ENCODE measurements at regions not wholly inside any gene's neighbourhood (a gene's known extent, or its start where the extent isn't known, plus 50 kb on each side); places are given as distances from the start of the nearest gene placed in this dataset.
"Not testable (repeated sequence)": the region's sequence is repeated elsewhere in the genome, so short reads cannot be mapped to it uniquely, and the experiment has no call there.

GRCh38 chr2:95654897-95655296, 63.1 kb downstream of the TRIM43 start:
- DNase-seq (ENCODE audit: low read depth, low spot score); in situ Hi-C loops (cut with HindIII; ENCODE audit: low pct_unique_long_range_greater_than_20kb, low sequenced_read_pairs): not testable (repeated sequence)

- in situ Hi-C loops (cut with HindIII; ENCODE audit: low pct_unique_long_range_greater_than_20kb, low sequenced_read_pairs); DNase-seq (ENCODE audit: low read depth, low spot score): not testable (repeated sequence)
Observed at GRCh38 chr2:95656553-95656952, 64.8 kb downstream of the TRIM43 start.

- in situ Hi-C loops (cut with HindIII; ENCODE audit: low pct_unique_long_range_greater_than_20kb, low sequenced_read_pairs); DNase-seq (ENCODE audit: low read depth, low spot score): not testable (repeated sequence)
Observed at GRCh38 chr2:95657937-95658336, 66.1 kb downstream of the TRIM43 start.

- in situ Hi-C loops (cut with HindIII; ENCODE audit: low pct_unique_long_range_greater_than_20kb, low sequenced_read_pairs); DNase-seq (ENCODE audit: low read depth, low spot score): not testable (repeated sequence)
Observed at GRCh38 chr2:95660766-95661562, 69.2 kb downstream of the TRIM43 start.

GRCh38 chr2:95663471-95664441, 72.0 kb downstream of the TRIM43 start:
- in situ Hi-C loops (cut with HindIII; ENCODE audit: low pct_unique_long_range_greater_than_20kb, low sequenced_read_pairs); DNase-seq (ENCODE audit: low read depth, low spot score): not testable (repeated sequence)

- peak; percentile 37 for DNase-seq (ENCODE audit: low read depth, low spot score)
- in situ Hi-C loops (cut with HindIII; ENCODE audit: low pct_unique_long_range_greater_than_20kb, low sequenced_read_pairs) = not testable (repeated sequence)
Observed at GRCh38 chr2:95666636-95667035, 74.8 kb downstream of the TRIM43 start.

GRCh38 chr2:95667480-95667879, 75.7 kb downstream of the TRIM43 start:
- in situ Hi-C loops (cut with HindIII; ENCODE audit: low pct_unique_long_range_greater_than_20kb, low sequenced_read_pairs) = no loop called here
- no peak for DNase-seq (ENCODE audit: low read depth, low spot score)

- in situ Hi-C loops (cut with HindIII; ENCODE audit: low pct_unique_long_range_greater_than_20kb, low sequenced_read_pairs); DNase-seq (ENCODE audit: low read depth, low spot score): not testable (repeated sequence)
Observed at GRCh38 chr2:95668934-95669333, 77.1 kb downstream of the TRIM43 start.

GRCh38 chr2:95669441-95669991, 77.7 kb downstream of the TRIM43 start:
- in situ Hi-C loops (cut with HindIII; ENCODE audit: low pct_unique_long_range_greater_than_20kb, low sequenced_read_pairs) = no loop called here

GRCh38 chr2:95670167-95670566, 78.4 kb downstream of the TRIM43 start:
- DNase-seq (ENCODE audit: low read depth, low spot score) = no peak
- in situ Hi-C loops (cut with HindIII; ENCODE audit: low pct_unique_long_range_greater_than_20kb, low sequenced_read_pairs) = no loop called here

More at GRCh38 chr2:95669441-95669991, 77.7 kb downstream of the TRIM43 start:
- no peak for DNase-seq (ENCODE audit: low read depth, low spot score)

- in situ Hi-C loops (cut with HindIII; ENCODE audit: low pct_unique_long_range_greater_than_20kb, low sequenced_read_pairs) = no loop called here
- no peak for DNase-seq (ENCODE audit: low read depth, low spot score)
Observed at GRCh38 chr2:95670686-95671085, 78.9 kb downstream of the TRIM43 start.

- in situ Hi-C loops (cut with HindIII; ENCODE audit: low pct_unique_long_range_greater_than_20kb, low sequenced_read_pairs); DNase-seq (ENCODE audit: low read depth, low spot score): not testable (repeated sequence)
Observed at GRCh38 chr2:95671171-95671570, 79.4 kb downstream of the TRIM43 start.

GRCh38 chr2:95671992-95672391, 80.2 kb downstream of the TRIM43 start:
- DNase-seq (ENCODE audit: low read depth, low spot score); in situ Hi-C loops (cut with HindIII; ENCODE audit: low pct_unique_long_range_greater_than_20kb, low sequenced_read_pairs): not testable (repeated sequence)

- DNase-seq (ENCODE audit: low read depth, low spot score); in situ Hi-C loops (cut with HindIII; ENCODE audit: low pct_unique_long_range_greater_than_20kb, low sequenced_read_pairs): not testable (repeated sequence)
Observed at GRCh38 chr2:95672500-95672899, 80.7 kb downstream of the TRIM43 start.

- in situ Hi-C loops (cut with HindIII; ENCODE audit: low pct_unique_long_range_greater_than_20kb, low sequenced_read_pairs) = no loop called here
- DNase-seq (ENCODE audit: low read depth, low spot score) = no peak
Observed at GRCh38 chr2:95674186-95674585, 82.4 kb downstream of the TRIM43 start.

- DNase-seq (ENCODE audit: low read depth, low spot score); in situ Hi-C loops (cut with HindIII; ENCODE audit: low pct_unique_long_range_greater_than_20kb, low sequenced_read_pairs): not testable (repeated sequence)
Observed at GRCh38 chr2:95676573-95676972, 84.8 kb downstream of the TRIM43 start.

- in situ Hi-C loops (cut with HindIII; ENCODE audit: low pct_unique_long_range_greater_than_20kb, low sequenced_read_pairs) = no loop called here
Observed at GRCh38 chr2:95677346-95677745, 85.5 kb downstream of the TRIM43 start.

GRCh38 chr2:95677833-95678232, 86.0 kb downstream of the TRIM43 start:
- in situ Hi-C loops (cut with HindIII; ENCODE audit: low pct_unique_long_range_greater_than_20kb, low sequenced_read_pairs); DNase-seq (ENCODE audit: low read depth, low spot score): not testable (repeated sequence)

More at GRCh38 chr2:95677346-95677745, 85.5 kb downstream of the TRIM43 start:
- DNase-seq (ENCODE audit: low read depth, low spot score) = no peak
